ELF-1 (cell line): ENCODE measurements at regions not wholly inside any gene's neighbourhood (a gene's known extent, or its start where the extent isn't known, plus 50 kb on each side); places are given as distances from the start of the nearest gene placed in this dataset.
A peak's percentile ranks its signal among the peaks of the same experiment; 100 is the strongest.

ENCODE experiments used
- DNase-seq: peaks from one replicate; pipeline ENCODE4 v3.0.0-alpha.2; 2016; ENCODE audit warnings: low read depth, low spot score

- no peak for DNase-seq
Observed at GRCh38 chr2:82527124-82527523, 1932.0 kb downstream of the SUCLG1 start.

GRCh38 chr2:82526277-82526676, 1932.8 kb downstream of the SUCLG1 start:
- no peak for DNase-seq

- no peak for DNase-seq
Observed at GRCh38 chr2:82525744-82526143, 1933.3 kb downstream of the SUCLG1 start.

- DNase-seq = no peak
Observed at GRCh38 chr2:82524826-82525225, 1934.3 kb downstream of the SUCLG1 start.

- DNase-seq = no peak
Observed at GRCh38 chr2:82511894-82512293, 1947.2 kb downstream of the SUCLG1 start.

- DNase-seq = no peak
Observed at GRCh38 chr2:82508702-82509101, 1950.4 kb downstream of the SUCLG1 start.

- DNase-seq = no peak
Observed at GRCh38 chr2:82507657-82508056, 1951.4 kb downstream of the SUCLG1 start.

GRCh38 chr2:82501217-82501616, 1957.9 kb downstream of the SUCLG1 start:
- no peak for DNase-seq

- no peak for DNase-seq
Observed at GRCh38 chr2:82498777-82499443, 1960.2 kb downstream of the SUCLG1 start.

GRCh38 chr2:82494739-82495138, 1964.3 kb downstream of the SUCLG1 start:
- DNase-seq = no peak

- no peak for DNase-seq
Observed at GRCh38 chr2:82491591-82491990, 1967.5 kb downstream of the SUCLG1 start.

- no peak for DNase-seq
Observed at GRCh38 chr2:82487354-82487753, 1971.7 kb downstream of the SUCLG1 start.

- DNase-seq = no peak
Observed at GRCh38 chr2:82485701-82486100, 1973.4 kb downstream of the SUCLG1 start.

- no peak for DNase-seq
Observed at GRCh38 chr2:82481207-82481606, 1977.9 kb downstream of the SUCLG1 start.

GRCh38 chr2:82478641-82479040, 1980.4 kb downstream of the SUCLG1 start:
- DNase-seq = no peak

- DNase-seq = no peak
Observed at GRCh38 chr2:82476094-82476493, 1983.0 kb downstream of the SUCLG1 start.

- no peak for DNase-seq
Observed at GRCh38 chr2:82428251-82428650, 2030.8 kb downstream of the SUCLG1 start.

GRCh38 chr2:82412021-82412420, 2047.1 kb downstream of the SUCLG1 start:
- DNase-seq = no peak

GRCh38 chr2:82411071-82411470, 2048.0 kb downstream of the SUCLG1 start:
- no peak for DNase-seq

GRCh38 chr2:82395531-82395930, 2063.5 kb downstream of the SUCLG1 start:
- DNase-seq = no peak

GRCh38 chr2:82391386-82391785, 2067.7 kb downstream of the SUCLG1 start:
- no peak for DNase-seq

- DNase-seq = no peak
Observed at GRCh38 chr2:82355622-82356021, 2051.1 kb upstream of the LRRTM1 start.

GRCh38 chr2:82345910-82346309, 2041.4 kb upstream of the LRRTM1 start:
- no peak for DNase-seq

- DNase-seq = peak; percentile 9
Observed at GRCh38 chr2:82344670-82345069, 2040.1 kb upstream of the LRRTM1 start.
